ENCODE measurements at regions not wholly inside any gene's neighbourhood (a gene's known extent, or its start where the extent isn't known, plus 50 kb on each side); places are given as distances from the start of the nearest gene placed in this dataset.

- TF ChIP-seq PHF21A (CRISPR knock-in tag; IDR thresholded peaks at IDR 0.05) (0 out of 2 replicates have a peak, but pooled peaks have one; percentile 32), GFI1 (CRISPR knock-in tag; IDR thresholded peaks at IDR 0.05; ENCODE audit: borderline replicate concordance) (peak; percentile 89), ZNF672 (CRISPR knock-in tag; IDR thresholded peaks at IDR 0.05) (no peak), ZC3H13 (CRISPR knock-in tag; IDR thresholded peaks at IDR 0.05) (no peak), ZNF609 (CRISPR knock-in tag; IDR thresholded peaks at IDR 0.05; ENCODE audit: borderline replicate concordance) (peak; percentile 52; the same call in 1 of the 2 replicates), CEBPZ (IDR thresholded peaks at IDR 0.05; ENCODE audit: low read length) (no peak), THAP11 (CRISPR knock-in tag; IDR thresholded peaks at IDR 0.05) (no peak), TAF1 (CRISPR knock-in tag; IDR thresholded peaks at IDR 0.05) (no peak), ZNF264 (CRISPR knock-in tag; IDR thresholded peaks at IDR 0.05) (no peak), GABPB1 (CRISPR knock-in tag; IDR thresholded peaks at IDR 0.05) (no peak), CSRNP2 (CRISPR knock-in tag; conservative IDR thresholded peaks at IDR 0.05; ENCODE audit: low read depth) (no peak)
- TF ChIP-seq, protein P1, sequence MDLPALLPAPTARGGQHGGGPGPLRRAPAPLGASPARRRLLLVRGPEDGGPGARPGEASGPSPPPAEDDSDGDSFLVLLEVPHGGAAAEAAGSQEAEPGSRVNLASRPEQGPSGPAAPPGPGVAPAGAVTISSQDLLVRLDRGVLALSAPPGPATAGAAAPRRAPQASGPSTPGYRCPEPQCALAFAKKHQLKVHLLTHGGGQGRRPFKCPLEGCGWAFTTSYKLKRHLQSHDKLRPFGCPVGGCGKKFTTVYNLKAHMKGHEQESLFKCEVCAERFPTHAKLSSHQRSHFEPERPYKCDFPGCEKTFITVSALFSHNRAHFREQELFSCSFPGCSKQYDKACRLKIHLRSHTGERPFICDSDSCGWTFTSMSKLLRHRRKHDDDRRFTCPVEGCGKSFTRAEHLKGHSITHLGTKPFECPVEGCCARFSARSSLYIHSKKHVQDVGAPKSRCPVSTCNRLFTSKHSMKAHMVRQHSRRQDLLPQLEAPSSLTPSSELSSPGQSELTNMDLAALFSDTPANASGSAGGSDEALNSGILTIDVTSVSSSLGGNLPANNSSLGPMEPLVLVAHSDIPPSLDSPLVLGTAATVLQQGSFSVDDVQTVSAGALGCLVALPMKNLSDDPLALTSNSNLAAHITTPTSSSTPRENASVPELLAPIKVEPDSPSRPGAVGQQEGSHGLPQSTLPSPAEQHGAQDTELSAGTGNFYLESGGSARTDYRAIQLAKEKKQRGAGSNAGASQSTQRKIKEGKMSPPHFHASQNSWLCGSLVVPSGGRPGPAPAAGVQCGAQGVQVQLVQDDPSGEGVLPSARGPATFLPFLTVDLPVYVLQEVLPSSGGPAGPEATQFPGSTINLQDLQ (CRISPR knock-in tag; IDR thresholded peaks at IDR 0.05): no peak
- TF ChIP-seq, protein P2, sequence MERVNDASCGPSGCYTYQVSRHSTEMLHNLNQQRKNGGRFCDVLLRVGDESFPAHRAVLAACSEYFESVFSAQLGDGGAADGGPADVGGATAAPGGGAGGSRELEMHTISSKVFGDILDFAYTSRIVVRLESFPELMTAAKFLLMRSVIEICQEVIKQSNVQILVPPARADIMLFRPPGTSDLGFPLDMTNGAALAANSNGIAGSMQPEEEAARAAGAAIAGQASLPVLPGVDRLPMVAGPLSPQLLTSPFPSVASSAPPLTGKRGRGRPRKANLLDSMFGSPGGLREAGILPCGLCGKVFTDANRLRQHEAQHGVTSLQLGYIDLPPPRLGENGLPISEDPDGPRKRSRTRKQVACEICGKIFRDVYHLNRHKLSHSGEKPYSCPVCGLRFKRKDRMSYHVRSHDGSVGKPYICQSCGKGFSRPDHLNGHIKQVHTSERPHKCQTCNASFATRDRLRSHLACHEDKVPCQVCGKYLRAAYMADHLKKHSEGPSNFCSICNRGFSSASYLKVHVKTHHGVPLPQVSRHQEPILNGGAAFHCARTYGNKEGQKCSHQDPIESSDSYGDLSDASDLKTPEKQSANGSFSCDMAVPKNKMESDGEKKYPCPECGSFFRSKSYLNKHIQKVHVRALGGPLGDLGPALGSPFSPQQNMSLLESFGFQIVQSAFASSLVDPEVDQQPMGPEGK (CRISPR knock-in tag; IDR thresholded peaks at IDR 0.05): no peak
- TF ChIP-seq, protein P3, sequence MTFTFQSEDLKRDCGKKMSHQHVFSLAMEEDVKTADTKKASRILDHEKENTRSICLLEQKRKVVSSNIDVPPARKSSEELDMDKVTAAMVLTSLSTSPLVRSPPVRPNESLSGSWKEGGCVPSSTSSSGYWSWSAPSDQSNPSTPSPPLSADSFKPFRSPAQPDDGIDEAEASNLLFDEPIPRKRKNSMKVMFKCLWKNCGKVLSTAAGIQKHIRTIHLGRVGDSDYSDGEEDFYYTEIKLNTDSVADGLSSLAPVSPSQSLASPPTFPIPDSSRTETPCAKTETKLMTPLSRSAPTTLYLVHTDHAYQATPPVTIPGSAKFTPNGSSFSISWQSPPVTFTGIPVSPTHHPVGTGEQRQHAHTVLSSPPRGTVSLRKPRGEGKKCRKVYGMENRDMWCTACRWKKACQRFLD (CRISPR knock-in tag; IDR thresholded peaks at IDR 0.05; ENCODE audit: borderline replicate concordance): no peak
Measured at GRCh38 chr1:56297904-56298303, 281.5 kb downstream of the PLPP3 start (continued).
